ENCODE measurements at regions not wholly inside any gene's neighbourhood (a gene's known extent, or its start where the extent isn't known, plus 50 kb on each side); places are given as distances from the start of the nearest gene placed in this dataset.
A peak's percentile ranks its signal among the peaks of the same experiment; 100 is the strongest.

- DNase-seq (ENCODE audit: low read depth), result peak; percentile 53
- H3K4me3 ChIP-seq (ENCODE audit: low read length), result no peak overlapping the region
- TF ChIP-seq, protein P1, sequence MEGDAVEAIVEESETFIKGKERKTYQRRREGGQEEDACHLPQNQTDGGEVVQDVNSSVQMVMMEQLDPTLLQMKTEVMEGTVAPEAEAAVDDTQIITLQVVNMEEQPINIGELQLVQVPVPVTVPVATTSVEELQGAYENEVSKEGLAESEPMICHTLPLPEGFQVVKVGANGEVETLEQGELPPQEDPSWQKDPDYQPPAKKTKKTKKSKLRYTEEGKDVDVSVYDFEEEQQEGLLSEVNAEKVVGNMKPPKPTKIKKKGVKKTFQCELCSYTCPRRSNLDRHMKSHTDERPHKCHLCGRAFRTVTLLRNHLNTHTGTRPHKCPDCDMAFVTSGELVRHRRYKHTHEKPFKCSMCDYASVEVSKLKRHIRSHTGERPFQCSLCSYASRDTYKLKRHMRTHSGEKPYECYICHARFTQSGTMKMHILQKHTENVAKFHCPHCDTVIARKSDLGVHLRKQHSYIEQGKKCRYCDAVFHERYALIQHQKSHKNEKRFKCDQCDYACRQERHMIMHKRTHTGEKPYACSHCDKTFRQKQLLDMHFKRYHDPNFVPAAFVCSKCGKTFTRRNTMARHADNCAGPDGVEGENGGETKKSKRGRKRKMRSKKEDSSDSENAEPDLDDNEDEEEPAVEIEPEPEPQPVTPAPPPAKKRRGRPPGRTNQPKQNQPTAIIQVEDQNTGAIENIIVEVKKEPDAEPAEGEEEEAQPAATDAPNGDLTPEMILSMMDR (IDR thresholded peaks at IDR 0.05; ENCODE audit: insufficient read depth, low read depth, low read length, missing control alignments), result no peak
Measured at GRCh38 chr12:98064501-98064900, 450.9 kb upstream of the TMPO start.

DNA sequence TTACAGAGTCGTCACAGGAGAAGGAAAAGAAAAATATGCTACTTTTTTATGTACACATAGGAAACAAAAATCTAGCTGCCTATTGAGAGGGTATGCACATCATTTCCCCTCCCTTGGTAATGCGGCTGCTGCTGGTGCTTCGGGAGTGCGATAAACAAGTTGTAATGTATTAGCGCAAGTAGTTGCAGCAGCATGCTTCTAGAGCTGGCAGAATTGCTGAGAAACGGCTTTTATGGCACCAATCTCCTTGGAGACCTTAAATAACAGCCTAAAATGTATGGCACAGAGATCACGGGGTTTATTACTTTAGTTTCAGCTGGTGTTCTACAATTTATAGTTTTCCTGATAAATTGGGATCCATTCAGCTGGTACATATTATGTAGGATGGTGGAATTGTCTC lies 447.6 kb upstream of the TMPO start:
- no peak for DNase-seq (ENCODE audit: low read depth)
- TF ChIP-seq, protein P1 (IDR thresholded peaks at IDR 0.05; ENCODE audit: insufficient read depth, low read depth, low read length, missing control alignments), result no peak
- no peak overlapping the region for H3K4me3 ChIP-seq (ENCODE audit: low read length)

DNA sequence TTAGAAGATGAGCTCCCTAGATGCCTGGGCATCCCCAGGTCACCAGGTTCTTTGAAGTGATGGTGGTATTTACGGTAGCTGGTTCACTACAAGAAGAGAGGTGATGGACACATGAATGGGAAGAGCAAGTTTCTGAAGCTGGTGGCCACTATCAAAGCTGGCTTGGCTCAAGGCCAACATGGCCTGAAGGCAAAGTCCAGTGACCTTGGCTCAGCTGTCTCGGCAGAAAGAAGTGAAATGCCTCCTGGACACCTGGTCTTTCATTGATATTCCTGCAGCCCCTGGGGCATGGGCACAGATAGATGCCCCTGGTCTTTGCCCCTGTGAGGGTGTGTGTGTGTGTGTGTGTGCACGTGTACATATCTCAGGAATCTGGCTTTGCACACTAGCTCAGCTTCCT lies 441.8 kb upstream of the TMPO start:
- DNase-seq (ENCODE audit: low read depth), result no peak
- H3K4me3 ChIP-seq (ENCODE audit: low read length), result no peak overlapping the region
- TF ChIP-seq, protein P1 (IDR thresholded peaks at IDR 0.05; ENCODE audit: insufficient read depth, low read depth, low read length, missing control alignments), result no peak

- no peak for DNase-seq (ENCODE audit: low read depth)
- TF ChIP-seq, protein P1 (IDR thresholded peaks at IDR 0.05; ENCODE audit: insufficient read depth, low read depth, low read length, missing control alignments), result no peak
- no peak overlapping the region for H3K4me3 ChIP-seq (ENCODE audit: low read length)
Measured at GRCh38 chr12:98074286-98074685, 441.1 kb upstream of the TMPO start.

DNA sequence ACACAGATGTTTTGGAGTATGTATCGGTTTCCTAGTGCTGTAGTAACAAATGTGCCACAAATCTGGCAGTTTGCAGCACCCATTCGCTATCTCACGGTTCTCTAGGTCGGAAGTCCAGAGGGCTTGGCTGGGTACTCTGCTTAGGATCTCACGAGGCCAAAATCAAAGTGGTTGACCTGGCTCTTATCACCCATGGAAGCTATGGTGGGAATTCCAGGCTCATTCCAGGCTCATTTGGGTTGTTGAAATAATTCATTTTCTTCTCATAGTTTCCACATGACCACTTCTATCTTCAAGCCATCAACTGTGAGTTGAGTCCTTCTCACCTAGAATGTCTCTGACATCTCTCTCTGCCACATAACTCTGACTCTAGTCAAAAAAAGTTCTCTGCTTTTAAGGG lies 431.0 kb upstream of the TMPO start:
- TF ChIP-seq, protein P1 (IDR thresholded peaks at IDR 0.05; ENCODE audit: insufficient read depth, low read depth, low read length, missing control alignments), result no peak
- no peak for DNase-seq (ENCODE audit: low read depth)

GRCh38 chr12:98085046-98085755 lies 430.2 kb upstream of the TMPO start:
- TF ChIP-seq, protein P1 (IDR thresholded peaks at IDR 0.05; ENCODE audit: insufficient read depth, low read depth, low read length, missing control alignments), result no peak
- DNase-seq (ENCODE audit: low read depth), result no peak
- H3K4me3 ChIP-seq (ENCODE audit: low read length), result no peak overlapping the region

More for the DNA sequence above, 431.0 kb upstream of the TMPO start:
- no peak overlapping the region for H3K4me3 ChIP-seq (ENCODE audit: low read length)

- no peak for DNase-seq (ENCODE audit: low read depth)
- H3K4me3 ChIP-seq (ENCODE audit: low read length), result no peak overlapping the region
- TF ChIP-seq, protein P1 (IDR thresholded peaks at IDR 0.05; ENCODE audit: insufficient read depth, low read depth, low read length, missing control alignments), result no peak
Measured at GRCh38 chr12:98090731-98091130, 424.7 kb upstream of the TMPO start.
